ENCODE measurements at regions not wholly inside any gene's neighbourhood (a gene's known extent, or its start where the extent isn't known, plus 50 kb on each side); places are given as distances from the start of the nearest gene placed in this dataset.

DNA sequence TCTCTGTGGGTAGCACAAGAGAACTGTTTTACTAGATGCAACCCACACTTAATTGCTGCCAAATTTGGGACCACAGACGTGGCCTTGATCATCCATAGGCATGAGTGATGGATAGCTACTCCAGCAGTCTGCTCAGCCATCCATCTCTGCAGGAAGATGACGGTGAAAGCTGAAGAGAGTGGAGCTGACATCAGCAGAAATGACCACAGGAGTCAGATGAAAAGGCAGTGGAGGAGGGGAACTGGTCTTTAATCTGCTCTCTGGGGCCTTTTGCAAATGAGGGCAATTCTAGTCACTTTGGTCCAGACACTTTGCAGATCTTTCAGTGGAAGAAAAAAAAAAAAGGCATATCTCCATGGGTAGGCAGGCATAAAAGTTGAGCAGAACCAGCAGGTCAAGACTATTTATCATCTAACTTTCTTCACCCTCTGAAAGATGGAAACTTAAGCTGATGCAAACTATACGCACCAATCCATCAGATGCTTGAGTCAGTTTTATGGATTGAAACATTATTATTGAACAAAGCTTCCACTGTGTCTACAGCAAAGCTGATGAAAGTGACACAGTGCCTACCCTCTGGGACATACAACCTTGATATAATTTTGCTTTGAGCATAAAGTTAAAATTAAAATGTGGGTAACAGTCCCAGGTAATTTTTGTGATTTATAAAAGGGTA lies 281.6 kb upstream of the OBI1 start:
- TF ChIP-seq, protein P1, sequence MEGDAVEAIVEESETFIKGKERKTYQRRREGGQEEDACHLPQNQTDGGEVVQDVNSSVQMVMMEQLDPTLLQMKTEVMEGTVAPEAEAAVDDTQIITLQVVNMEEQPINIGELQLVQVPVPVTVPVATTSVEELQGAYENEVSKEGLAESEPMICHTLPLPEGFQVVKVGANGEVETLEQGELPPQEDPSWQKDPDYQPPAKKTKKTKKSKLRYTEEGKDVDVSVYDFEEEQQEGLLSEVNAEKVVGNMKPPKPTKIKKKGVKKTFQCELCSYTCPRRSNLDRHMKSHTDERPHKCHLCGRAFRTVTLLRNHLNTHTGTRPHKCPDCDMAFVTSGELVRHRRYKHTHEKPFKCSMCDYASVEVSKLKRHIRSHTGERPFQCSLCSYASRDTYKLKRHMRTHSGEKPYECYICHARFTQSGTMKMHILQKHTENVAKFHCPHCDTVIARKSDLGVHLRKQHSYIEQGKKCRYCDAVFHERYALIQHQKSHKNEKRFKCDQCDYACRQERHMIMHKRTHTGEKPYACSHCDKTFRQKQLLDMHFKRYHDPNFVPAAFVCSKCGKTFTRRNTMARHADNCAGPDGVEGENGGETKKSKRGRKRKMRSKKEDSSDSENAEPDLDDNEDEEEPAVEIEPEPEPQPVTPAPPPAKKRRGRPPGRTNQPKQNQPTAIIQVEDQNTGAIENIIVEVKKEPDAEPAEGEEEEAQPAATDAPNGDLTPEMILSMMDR (IDR thresholded peaks at IDR 0.05; ENCODE audit: low read depth, low read length), result no peak
- TF ChIP-seq EZH2phosphoT487 (IDR thresholded peaks at IDR 0.05; ENCODE audit: low read depth), result no peak

Measured in OCI-LY3 (cell line).